OCI-LY7 (cell line): ENCODE measurements at regions not wholly inside any gene's neighbourhood (a gene's known extent, or its start where the extent isn't known, plus 50 kb on each side); places are given as distances from the start of the nearest gene placed in this dataset.
"Not testable (repeated sequence)": the region's sequence is repeated elsewhere in the genome, so short reads cannot be mapped to it uniquely, and the experiment has no call there.

Source experiments
- EZH2phosphoT487 ChIP-seq: fragments of 200-600 bp; sonication (generic); IDR thresholded peaks from 2 replicates; pipeline ENCODE4 v1.6.1; 2018; ENCODE audit warnings: low read depth, borderline replicate concordance, mild to moderate bottlenecking, mixed run types, antibody characterized with exemption, low read length, moderate library complexity, mixed read lengths
- TF ChIP-seq, protein P1 (sequence below): fragments of 200-600 bp; sonication (generic); conservative IDR thresholded peaks from 2 replicates; pipeline ENCODE4 v1.5.1; 2014; ENCODE audit warnings: mild to moderate bottlenecking, antibody characterized with exemption, low read length, moderate library complexity, mixed read lengths

DNA sequence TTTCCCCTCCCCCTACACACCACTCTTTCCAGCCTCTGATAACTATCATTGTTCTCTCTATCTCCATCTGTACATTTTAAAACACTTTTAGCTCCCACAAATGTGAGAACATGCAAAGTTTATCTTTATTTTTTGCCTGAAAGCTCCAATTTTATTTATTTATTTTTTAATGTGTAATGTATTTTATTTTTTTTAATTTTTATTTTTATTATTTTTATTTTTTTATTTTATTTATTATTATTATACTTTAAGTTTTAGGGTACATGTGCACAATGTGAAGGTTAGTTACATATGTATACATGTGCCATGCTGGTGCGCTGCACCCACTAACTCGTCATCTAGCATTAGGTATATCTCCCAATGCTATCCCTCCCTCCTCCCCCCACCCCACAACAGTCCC, 340.3 kb upstream of the RIOK2 start:
- TF ChIP-seq, protein P1, sequence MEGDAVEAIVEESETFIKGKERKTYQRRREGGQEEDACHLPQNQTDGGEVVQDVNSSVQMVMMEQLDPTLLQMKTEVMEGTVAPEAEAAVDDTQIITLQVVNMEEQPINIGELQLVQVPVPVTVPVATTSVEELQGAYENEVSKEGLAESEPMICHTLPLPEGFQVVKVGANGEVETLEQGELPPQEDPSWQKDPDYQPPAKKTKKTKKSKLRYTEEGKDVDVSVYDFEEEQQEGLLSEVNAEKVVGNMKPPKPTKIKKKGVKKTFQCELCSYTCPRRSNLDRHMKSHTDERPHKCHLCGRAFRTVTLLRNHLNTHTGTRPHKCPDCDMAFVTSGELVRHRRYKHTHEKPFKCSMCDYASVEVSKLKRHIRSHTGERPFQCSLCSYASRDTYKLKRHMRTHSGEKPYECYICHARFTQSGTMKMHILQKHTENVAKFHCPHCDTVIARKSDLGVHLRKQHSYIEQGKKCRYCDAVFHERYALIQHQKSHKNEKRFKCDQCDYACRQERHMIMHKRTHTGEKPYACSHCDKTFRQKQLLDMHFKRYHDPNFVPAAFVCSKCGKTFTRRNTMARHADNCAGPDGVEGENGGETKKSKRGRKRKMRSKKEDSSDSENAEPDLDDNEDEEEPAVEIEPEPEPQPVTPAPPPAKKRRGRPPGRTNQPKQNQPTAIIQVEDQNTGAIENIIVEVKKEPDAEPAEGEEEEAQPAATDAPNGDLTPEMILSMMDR, result not testable (repeated sequence)
- not testable (repeated sequence) for TF ChIP-seq EZH2phosphoT487
